ENCODE measurements at regions not wholly inside any gene's neighbourhood (a gene's known extent, or its start where the extent isn't known, plus 50 kb on each side); places are given as distances from the start of the nearest gene placed in this dataset.

- DNase-seq (ENCODE audit: low spot score), result peak; percentile 22
Measured at GRCh38 chr10:3516234-3516922, 268.6 kb downstream of the KLF6 start.

GRCh38 chr10:3514691-3515090 is 270.3 kb downstream of the KLF6 start:
- DNase-seq (ENCODE audit: low spot score), result no peak

GRCh38 chr10:3512263-3512662 is 272.7 kb downstream of the KLF6 start:
- DNase-seq (ENCODE audit: low spot score), result no peak

GRCh38 chr10:3511483-3511882 is 273.5 kb downstream of the KLF6 start:
- DNase-seq (ENCODE audit: low spot score), result no peak

GRCh38 chr10:3510741-3511140 is 274.3 kb downstream of the KLF6 start:
- DNase-seq (ENCODE audit: low spot score), result no peak

GRCh38 chr10:3509355-3509754 is 275.7 kb downstream of the KLF6 start:
- DNase-seq (ENCODE audit: low spot score), result no peak

GRCh38 chr10:3503299-3503698 is 281.7 kb downstream of the KLF6 start:
- no peak for DNase-seq (ENCODE audit: low spot score)

GRCh38 chr10:3502673-3503072 is 282.3 kb downstream of the KLF6 start:
- DNase-seq (ENCODE audit: low spot score), result no peak

- peak; percentile 84 for DNase-seq (ENCODE audit: low spot score)
Measured at GRCh38 chr10:3500408-3500856, 284.6 kb downstream of the KLF6 start.

- no peak for DNase-seq (ENCODE audit: low spot score)
Measured at GRCh38 chr10:3499120-3499519, 285.9 kb downstream of the KLF6 start.

- no peak for DNase-seq (ENCODE audit: low spot score)
Measured at GRCh38 chr10:3497581-3497980, 287.4 kb downstream of the KLF6 start.

GRCh38 chr10:3496138-3496537 is 288.9 kb downstream of the KLF6 start:
- no peak for DNase-seq (ENCODE audit: low spot score)

- no peak for DNase-seq (ENCODE audit: low spot score)
Measured at GRCh38 chr10:3495281-3495680, 289.7 kb downstream of the KLF6 start.

- no peak for DNase-seq (ENCODE audit: low spot score)
Measured at GRCh38 chr10:3494838-3495230, 290.2 kb downstream of the KLF6 start.

GRCh38 chr10:3494131-3494837 is 290.7 kb downstream of the KLF6 start:
- DNase-seq (ENCODE audit: low spot score), result no peak

- no peak for DNase-seq (ENCODE audit: low spot score)
Measured at GRCh38 chr10:3493621-3494020, 291.4 kb downstream of the KLF6 start.

GRCh38 chr10:3491571-3491970 is 293.4 kb downstream of the KLF6 start:
- no peak for DNase-seq (ENCODE audit: low spot score)

GRCh38 chr10:3487228-3487627 is 297.8 kb downstream of the KLF6 start:
- DNase-seq (ENCODE audit: low spot score), result no peak

GRCh38 chr10:3486346-3487065 is 298.5 kb downstream of the KLF6 start:
- no peak for DNase-seq (ENCODE audit: low spot score)

- DNase-seq (ENCODE audit: low spot score), result no peak
Measured at GRCh38 chr10:3485057-3485686, 299.8 kb downstream of the KLF6 start.

- no peak for DNase-seq (ENCODE audit: low spot score)
Measured at GRCh38 chr10:3484306-3485056, 300.5 kb downstream of the KLF6 start.
